Activated CD4-positive, alpha-beta memory T cell treated with anti-CD3 and anti-CD28 coated beads for 36 hours (primary cell): ENCODE measurements at regions not wholly inside any gene's neighbourhood (a gene's known extent, or its start where the extent isn't known, plus 50 kb on each side); places are given as distances from the start of the nearest gene placed in this dataset.

Experiments
- CTCF ChIA-PET: fragments of 350-600 bp; sonication (Branson Sonifier 250); formaldehyde crosslinking; loops from one replicate; lab custom pipeline; 2021; ENCODE audit warnings: antibody characterized with exemption, inconsistent platforms; lab: Charles Lee
- POLR2A ChIA-PET: fragments of 350-600 bp; sonication (Branson Sonifier 250); formaldehyde crosslinking; loops from one replicate; lab custom pipeline; 2021; ENCODE audit warnings: antibody characterized with exemption; lab: Charles Lee
- DNase-seq: peaks from one replicate; pipeline ENCODE4 v3.0.0-alpha.2; 2020
- H3K27ac Mint-ChIP-seq: one replicate; pipeline ENCODE4 v1.8.0; 2021; ENCODE audit warnings: mixed read lengths
- H3K27me3 Mint-ChIP-seq: one replicate; pipeline ENCODE4 v1.8.0; 2021; ENCODE audit warnings: mixed read lengths
- H3K36me3 Mint-ChIP-seq: one replicate; pipeline ENCODE4 v1.8.0; 2021; ENCODE audit warnings: mixed read lengths
- H3K4me1 Mint-ChIP-seq: one replicate; pipeline ENCODE4 v1.8.0; 2021; ENCODE audit warnings: low read depth, mixed read lengths
- H3K4me3 Mint-ChIP-seq: one replicate; pipeline ENCODE4 v1.8.0; 2021; ENCODE audit warnings: mild to moderate bottlenecking, mixed read lengths
- H3K9me3 Mint-ChIP-seq: one replicate; pipeline ENCODE4 v1.8.0; 2021; ENCODE audit warnings: mixed read lengths
- intact Hi-C: fragments of 100-400 bp; cut with micrococcal nuclease; formaldehyde crosslinking; loops from one replicate; pipeline ENCODE4 v1.15.1; 2023

GRCh38 chr3:174725303-174725702 lies 133.8 kb upstream of the NAALADL2 start:
- Mint-ChIP-seq H3K9me3 (no peaks in the 10 kb centered on the region), H3K4me3 (no peak overlapping the region), H3K4me1 (no peaks in the 10 kb centered on the region), H3K27me3 (no peaks in the 10 kb centered on the region), H3K36me3 (no peaks in the 10 kb centered on the region), H3K27ac (no peak overlapping the region)
- intact Hi-C loops: no loop called here
- DNase-seq: no peak
- POLR2A ChIA-PET: no interaction called here
- CTCF ChIA-PET: no interaction called here

GRCh38 chr3:174737966-174738365 lies 121.2 kb upstream of the NAALADL2 start:
- POLR2A ChIA-PET: no interaction called here
- no peaks in the 10 kb centered on the region for H3K36me3 Mint-ChIP-seq
- intact Hi-C loops: no loop called here
- H3K4me1 Mint-ChIP-seq: no peaks in the 10 kb centered on the region
- H3K27me3 Mint-ChIP-seq: no peaks in the 10 kb centered on the region
- CTCF ChIA-PET: no interaction called here
- peaks cover 4% of the 10 kb centered on the region for H3K9me3 Mint-ChIP-seq
- DNase-seq: no peak
- no peak overlapping the region for H3K4me3 Mint-ChIP-seq
- no peak overlapping the region for H3K27ac Mint-ChIP-seq

GRCh38 chr3:174749143-174749542 lies 110.0 kb upstream of the NAALADL2 start:
- ChIA-PET POLR2A (no interaction called here), CTCF (no interaction called here)
- no peak for DNase-seq
- Mint-ChIP-seq H3K9me3 (peaks cover 33% of the 10 kb centered on the region), H3K36me3 (no peaks in the 10 kb centered on the region), H3K27ac (no peak overlapping the region), H3K4me3 (no peak overlapping the region), H3K4me1 (no peaks in the 10 kb centered on the region), H3K27me3 (no peaks in the 10 kb centered on the region)
- intact Hi-C loops: no loop called here

GRCh38 chr3:174755833-174756829 lies 103.0 kb upstream of the NAALADL2 start:
- H3K27ac Mint-ChIP-seq: no peak overlapping the region
- no peak for DNase-seq
- CTCF ChIA-PET: no interaction called here
- POLR2A ChIA-PET: no interaction called here
- peaks cover 14% of the 10 kb centered on the region for H3K9me3 Mint-ChIP-seq
- intact Hi-C loops: no loop called here
- no peaks in the 10 kb centered on the region for H3K4me1 Mint-ChIP-seq
- no peaks in the 10 kb centered on the region for H3K27me3 Mint-ChIP-seq
- H3K4me3 Mint-ChIP-seq: no peak overlapping the region
- no peaks in the 10 kb centered on the region for H3K36me3 Mint-ChIP-seq

- peaks cover 5% of the 10 kb centered on the region for H3K9me3 Mint-ChIP-seq
- no peak overlapping the region for H3K4me3 Mint-ChIP-seq
- H3K27ac Mint-ChIP-seq: no peak overlapping the region
- CTCF ChIA-PET: no interaction called here
- intact Hi-C loops: no loop called here
- POLR2A ChIA-PET: no interaction called here
- no peaks in the 10 kb centered on the region for H3K4me1 Mint-ChIP-seq
- no peaks in the 10 kb centered on the region for H3K27me3 Mint-ChIP-seq
- no peak for DNase-seq
- H3K36me3 Mint-ChIP-seq: no peaks in the 10 kb centered on the region
These were observed 100.2 kb upstream of the NAALADL2 start for GRCh38 chr3:174758943-174759342.

GRCh38 chr3:174767406-174767805 lies 91.7 kb upstream of the NAALADL2 start:
- ChIA-PET POLR2A (no interaction called here), CTCF (no interaction called here)
- intact Hi-C loops: no loop called here
- Mint-ChIP-seq H3K27ac (no peak overlapping the region), H3K27me3 (no peaks in the 10 kb centered on the region), H3K36me3 (no peaks in the 10 kb centered on the region), H3K9me3 (no peaks in the 10 kb centered on the region), H3K4me1 (no peaks in the 10 kb centered on the region), H3K4me3 (no peak overlapping the region)
- DNase-seq: no peak

GRCh38 chr3:174767853-174768382 lies 91.2 kb upstream of the NAALADL2 start:
- Mint-ChIP-seq H3K27ac (no peak overlapping the region), H3K36me3 (no peaks in the 10 kb centered on the region), H3K9me3 (no peaks in the 10 kb centered on the region), H3K4me1 (no peaks in the 10 kb centered on the region), H3K27me3 (no peaks in the 10 kb centered on the region), H3K4me3 (no peak overlapping the region)
- intact Hi-C loops: no loop called here
- DNase-seq: no peak
- CTCF ChIA-PET: no interaction called here
- POLR2A ChIA-PET: no interaction called here

GRCh38 chr3:174769171-174769570 lies 90.0 kb upstream of the NAALADL2 start:
- intact Hi-C loops: no loop called here
- no peaks in the 10 kb centered on the region for H3K9me3 Mint-ChIP-seq
- no peak for DNase-seq
- no peaks in the 10 kb centered on the region for H3K4me1 Mint-ChIP-seq
- ChIA-PET CTCF (no interaction called here), POLR2A (no interaction called here)
- no peaks in the 10 kb centered on the region for H3K36me3 Mint-ChIP-seq
- no peaks in the 10 kb centered on the region for H3K27me3 Mint-ChIP-seq
- no peak overlapping the region for H3K4me3 Mint-ChIP-seq
- no peak overlapping the region for H3K27ac Mint-ChIP-seq

GRCh38 chr3:174775603-174776002 lies 83.5 kb upstream of the NAALADL2 start:
- Mint-ChIP-seq H3K4me3 (no peak overlapping the region), H3K27ac (no peak overlapping the region), H3K9me3 (peaks cover 5% of the 10 kb centered on the region), H3K27me3 (no peaks in the 10 kb centered on the region), H3K4me1 (no peaks in the 10 kb centered on the region), H3K36me3 (no peaks in the 10 kb centered on the region)
- intact Hi-C loops: no loop called here
- POLR2A ChIA-PET: no interaction called here
- DNase-seq: no peak
- CTCF ChIA-PET: no interaction called here

GRCh38 chr3:174776123-174776522 lies 83.0 kb upstream of the NAALADL2 start:
- H3K4me1 Mint-ChIP-seq: no peaks in the 10 kb centered on the region
- no peak overlapping the region for H3K27ac Mint-ChIP-seq
- H3K36me3 Mint-ChIP-seq: no peaks in the 10 kb centered on the region
- DNase-seq: no peak
- intact Hi-C loops: no loop called here
- H3K4me3 Mint-ChIP-seq: no peak overlapping the region
- ChIA-PET POLR2A (no interaction called here), CTCF (no interaction called here)
- no peaks in the 10 kb centered on the region for H3K27me3 Mint-ChIP-seq
- peaks cover 7% of the 10 kb centered on the region for H3K9me3 Mint-ChIP-seq

GRCh38 chr3:174776636-174777035 lies 82.5 kb upstream of the NAALADL2 start:
- no peaks in the 10 kb centered on the region for H3K4me1 Mint-ChIP-seq
- no peak overlapping the region for H3K27ac Mint-ChIP-seq
- no peak overlapping the region for H3K4me3 Mint-ChIP-seq
- POLR2A ChIA-PET: no interaction called here
- no peaks in the 10 kb centered on the region for H3K36me3 Mint-ChIP-seq
- no peak for DNase-seq
- H3K9me3 Mint-ChIP-seq: peaks cover 7% of the 10 kb centered on the region
- intact Hi-C loops: no loop called here
- H3K27me3 Mint-ChIP-seq: no peaks in the 10 kb centered on the region
- CTCF ChIA-PET: no interaction called here

- no peak for DNase-seq
- Mint-ChIP-seq H3K4me3 (no peak overlapping the region), H3K27me3 (no peaks in the 10 kb centered on the region), H3K4me1 (no peaks in the 10 kb centered on the region), H3K9me3 (peaks cover 7% of the 10 kb centered on the region), H3K36me3 (no peaks in the 10 kb centered on the region), H3K27ac (no peak overlapping the region)
- intact Hi-C loops: no loop called here
- POLR2A ChIA-PET: no interaction called here
- CTCF ChIA-PET: no interaction called here
These were observed 81.3 kb upstream of the NAALADL2 start for GRCh38 chr3:174777813-174778212.

GRCh38 chr3:174783502-174783901 lies 75.6 kb upstream of the NAALADL2 start:
- Mint-ChIP-seq H3K4me1 (no peaks in the 10 kb centered on the region), H3K4me3 (no peak overlapping the region), H3K27ac (no peak overlapping the region), H3K27me3 (no peaks in the 10 kb centered on the region), H3K9me3 (peaks cover 12% of the 10 kb centered on the region), H3K36me3 (no peaks in the 10 kb centered on the region)
- no peak for DNase-seq
- intact Hi-C loops: no loop called here
- ChIA-PET CTCF (no interaction called here), POLR2A (no interaction called here)
